Loucy (cell line): ENCODE measurements at regions not wholly inside any gene's neighbourhood (a gene's known extent, or its start where the extent isn't known, plus 50 kb on each side); places are given as distances from the start of the nearest gene placed in this dataset.

Source experiments
- CTCF ChIP-seq: fragments of 200-600 bp; sonication (generic); conservative IDR thresholded peaks from 2 replicates; pipeline ENCODE4 v1.5.1; 2014; ENCODE audit warnings: mild to moderate bottlenecking, antibody characterized with exemption, low read length
- EZH2phosphoT487 ChIP-seq: fragments of 200-600 bp; IDR thresholded peaks from 2 replicates; pipeline ENCODE4 v1.6.1; 2018; ENCODE audit warnings: antibody characterized with exemption, mild to moderate bottlenecking, moderate library complexity, borderline replicate concordance

DNA sequence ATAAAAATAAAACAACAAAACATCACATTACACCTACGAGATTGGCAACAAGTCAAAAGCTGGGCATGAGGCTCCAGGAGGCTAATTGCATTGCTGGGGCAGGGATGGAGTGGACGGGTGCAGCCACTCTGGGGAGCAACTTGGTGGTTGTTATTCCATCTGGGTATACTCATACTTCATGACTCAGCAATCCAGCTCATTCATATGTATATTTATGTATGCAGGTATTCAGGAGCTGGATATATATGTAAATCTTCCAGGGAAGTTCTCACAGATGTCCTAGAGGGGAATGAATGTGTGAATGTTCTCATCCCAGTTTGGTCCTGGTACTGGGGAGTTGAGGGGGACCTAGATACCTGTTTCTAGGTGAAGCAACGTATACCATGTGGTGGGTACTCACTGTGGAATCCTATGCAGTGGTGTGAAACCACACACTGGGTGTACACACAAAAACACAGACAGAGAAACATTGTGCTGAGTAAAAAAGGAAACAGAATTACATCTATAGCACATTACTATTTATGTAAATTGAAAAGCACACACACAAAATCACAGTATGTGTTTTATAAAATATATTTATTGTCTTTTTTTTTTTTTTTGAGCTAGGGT, 79.7 kb upstream of the RAB4A start:
- TF ChIP-seq CTCF, result no peak
- TF ChIP-seq EZH2phosphoT487, result no peak
